ENCODE measurements at regions not wholly inside any gene's neighbourhood (a gene's known extent, or its start where the extent isn't known, plus 50 kb on each side); places are given as distances from the start of the nearest gene placed in this dataset.

DNA sequence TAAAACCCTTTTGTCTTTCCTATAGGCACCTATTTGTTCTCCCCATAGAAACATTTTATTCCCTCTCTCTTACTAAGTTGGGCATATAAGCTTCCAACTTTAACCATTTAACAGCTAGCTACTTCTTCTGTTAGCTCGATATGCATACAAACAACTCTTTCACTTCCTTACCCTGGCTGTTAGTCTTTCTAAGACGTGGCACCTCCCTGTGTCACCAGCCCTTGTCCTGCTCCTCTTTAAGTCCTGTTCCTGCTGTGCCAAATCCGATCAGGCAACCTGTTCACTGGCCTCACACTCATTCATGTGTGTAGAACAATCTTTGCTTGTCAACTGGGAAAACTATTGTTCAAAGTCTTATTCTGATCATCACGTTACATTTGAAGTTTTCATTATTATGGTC lies 1376.1 kb upstream of the TENM4 start:
- no peak for DNase-seq

DNA sequence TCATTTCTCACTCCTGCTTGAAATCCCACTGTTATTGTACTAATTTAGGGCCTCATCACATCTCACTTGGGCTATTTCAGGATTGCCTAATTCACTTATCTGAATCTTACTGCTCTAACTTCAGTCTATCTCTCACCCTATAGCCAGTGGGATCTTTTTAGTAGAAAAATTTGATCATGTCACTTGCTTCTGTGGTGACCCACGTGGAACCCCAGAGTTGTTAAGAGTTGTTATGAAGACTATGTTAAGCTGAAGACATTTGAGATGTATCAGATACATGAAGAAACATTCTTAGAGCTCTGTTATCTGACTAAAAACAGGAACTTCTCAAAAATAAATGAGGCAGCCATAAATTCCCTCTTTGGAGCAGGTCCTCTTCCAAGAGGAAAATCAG lies 1375.6 kb upstream of the TENM4 start:
- no peak for DNase-seq

DNA sequence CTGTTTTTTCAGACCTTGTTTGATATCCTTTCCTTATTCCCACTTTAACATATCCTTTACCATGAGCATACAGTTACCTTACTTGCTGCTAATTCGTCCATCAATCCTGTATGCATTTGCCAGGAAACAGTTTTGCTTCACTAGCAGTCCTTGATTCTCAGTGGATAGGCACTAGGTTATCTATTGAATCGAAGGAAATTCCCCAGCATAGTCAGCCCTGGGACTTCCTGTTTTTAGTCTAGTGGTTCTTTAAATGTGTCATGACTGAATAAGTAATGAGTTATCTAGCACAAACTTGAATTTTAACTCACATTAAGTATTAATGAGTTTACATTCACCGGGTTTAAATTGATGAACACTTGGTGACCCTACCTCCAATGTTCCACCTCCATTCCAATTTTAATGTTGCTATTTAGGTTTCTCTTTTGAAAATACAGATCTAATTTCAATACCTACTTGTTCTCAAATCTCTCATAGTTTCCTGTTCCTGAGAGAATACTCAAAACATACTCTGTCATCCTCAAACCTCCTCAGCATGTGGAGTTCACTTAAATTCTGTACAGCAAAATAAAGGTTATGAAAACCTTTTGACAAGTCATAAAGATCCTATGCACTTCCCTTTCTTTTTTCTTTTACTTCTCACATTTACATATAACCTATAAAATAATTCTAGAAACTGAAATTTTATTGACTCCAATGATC lies 1375.1 kb upstream of the TENM4 start:
- no peak for DNase-seq

DNA sequence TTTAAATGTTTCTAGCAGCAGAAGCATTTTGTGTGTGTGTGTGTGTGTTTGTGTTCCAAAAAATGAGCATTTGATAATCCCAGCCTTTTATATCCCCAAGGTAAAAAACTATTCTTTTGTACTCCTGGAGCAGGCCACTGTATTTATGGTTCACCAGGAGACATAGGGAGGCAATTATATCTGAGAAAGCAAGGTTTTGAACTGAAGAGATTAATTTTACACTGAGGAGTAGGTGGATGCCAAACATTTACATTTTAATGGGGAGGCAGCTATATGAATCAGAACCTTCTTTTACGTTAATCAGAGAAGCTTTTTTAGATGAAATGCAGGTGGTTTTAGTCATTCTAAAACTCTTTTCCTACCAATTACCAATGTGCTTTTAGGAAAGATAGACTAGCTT lies 1374.0 kb upstream of the TENM4 start:
- no peak for DNase-seq

DNA sequence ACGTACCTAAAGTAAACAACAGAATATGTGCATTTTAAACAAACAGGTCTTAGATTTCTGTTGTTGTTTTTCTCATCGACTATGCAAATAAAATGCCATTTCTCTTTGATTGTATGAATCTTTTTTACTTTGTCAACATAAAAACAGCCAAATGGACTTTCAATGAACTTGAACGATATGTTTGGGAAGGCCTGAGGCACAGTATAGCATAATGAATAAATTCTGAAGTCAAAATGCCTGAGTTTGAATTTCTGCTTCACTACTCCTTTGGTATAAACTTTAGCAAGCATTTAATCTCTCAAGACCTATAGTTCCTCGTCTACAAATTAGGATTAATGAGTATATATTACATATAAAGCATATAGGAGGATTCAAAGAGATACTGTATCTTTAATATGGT lies 1369.9 kb upstream of the TENM4 start:
- DNase-seq: no peak

DNA sequence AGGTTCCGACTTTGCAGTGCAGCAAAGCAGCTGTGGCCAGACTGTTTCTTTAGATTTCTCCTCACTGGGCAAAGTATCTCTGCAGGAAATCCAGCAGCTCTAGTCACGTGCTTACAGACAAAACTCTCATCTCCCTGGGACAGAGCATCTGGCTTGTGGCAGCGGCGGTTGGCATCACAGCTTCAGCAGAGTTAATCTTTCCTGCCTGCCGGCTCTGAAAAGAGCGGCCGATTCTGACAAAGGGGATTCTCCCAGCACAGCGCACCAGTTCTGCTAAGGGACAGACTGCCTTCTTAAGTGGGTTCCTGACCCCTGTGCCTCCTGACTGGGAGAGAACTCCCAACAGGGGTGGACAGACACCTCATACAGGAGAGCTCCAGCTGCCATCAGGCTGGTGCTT lies 1357.3 kb upstream of the TENM4 start:
- no peak for DNase-seq

DNA sequence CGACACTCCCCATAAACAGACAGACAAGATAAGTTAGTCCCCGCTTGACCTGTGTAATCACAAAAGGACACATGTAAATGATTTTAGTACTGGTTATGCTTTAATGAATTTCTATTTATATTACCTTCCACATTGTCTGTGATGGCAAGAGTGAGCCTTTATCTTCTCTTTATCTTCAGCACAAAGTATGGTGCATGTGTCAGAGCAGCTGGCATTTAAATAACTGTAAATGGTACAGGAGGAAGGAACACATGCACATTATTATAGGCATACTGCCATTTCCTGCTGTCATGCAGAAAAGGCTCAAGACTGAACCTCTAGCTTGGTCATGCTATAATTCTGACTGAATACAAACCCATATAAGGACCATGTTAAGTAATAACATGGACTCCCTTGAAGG lies 1342.7 kb upstream of the TENM4 start:
- no peak for DNase-seq

DNA sequence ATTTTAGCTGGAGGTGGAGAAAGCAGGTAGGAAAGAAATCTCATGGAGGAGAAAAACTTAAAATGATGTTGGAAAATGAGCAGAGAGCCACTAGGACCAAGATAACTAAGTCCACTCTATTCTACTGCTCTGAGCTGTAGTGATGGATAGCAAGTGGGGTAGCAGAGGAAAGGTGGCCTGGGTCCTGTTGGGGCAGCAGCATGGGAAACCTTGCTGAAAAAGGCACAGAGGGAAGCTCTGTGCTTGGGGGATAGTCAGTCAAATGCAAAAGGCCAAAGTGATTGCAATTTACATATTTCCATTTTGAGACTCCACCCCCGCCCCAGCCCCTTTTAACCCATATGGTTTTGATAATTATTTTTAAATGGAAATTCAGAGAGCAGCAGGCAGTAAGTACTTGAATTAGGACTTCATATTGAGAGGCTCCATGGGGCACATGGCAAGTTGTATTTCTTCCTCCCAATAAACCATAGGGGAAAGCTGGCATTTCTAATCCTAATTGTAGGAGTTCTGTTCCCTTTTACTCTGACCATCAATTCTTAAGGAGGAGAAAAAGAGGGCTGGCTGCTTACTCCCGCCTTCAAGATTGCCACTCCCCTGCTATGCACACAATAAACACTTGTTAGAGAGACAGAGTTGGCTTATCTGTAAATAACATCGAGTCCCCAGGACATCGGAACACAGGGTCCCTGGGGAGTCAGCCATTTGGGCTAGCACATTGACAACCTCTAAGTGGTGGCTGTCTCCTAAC lies 1341.5 kb upstream of the TENM4 start:
- DNase-seq: no peak

GRCh38 chr11:80779905-80780605 lies 1339.2 kb upstream of the TENM4 start:
- no peak for DNase-seq

DNA sequence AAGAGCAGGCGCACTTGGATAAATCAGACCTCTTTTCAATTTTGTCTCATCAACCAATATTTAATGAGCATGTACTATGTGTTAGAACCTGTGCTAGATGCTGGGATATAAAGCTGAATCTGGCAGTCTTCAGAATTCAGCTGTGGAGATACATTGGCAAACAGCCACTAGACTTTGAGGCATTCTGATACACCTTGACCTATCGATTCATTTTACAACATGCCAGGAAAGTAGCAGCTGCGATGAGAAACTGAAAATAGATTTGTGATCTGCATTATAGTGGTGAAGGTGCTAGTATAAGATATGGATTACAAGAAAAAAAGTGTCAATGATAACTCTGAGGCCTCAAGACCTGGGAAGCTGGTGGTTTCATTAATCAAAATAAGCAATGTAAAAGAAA lies 1338.1 kb upstream of the TENM4 start:
- DNase-seq: no peak

- DNase-seq: no peak
Measured at GRCh38 chr11:80778432-80778831, 1337.6 kb upstream of the TENM4 start.

DNA sequence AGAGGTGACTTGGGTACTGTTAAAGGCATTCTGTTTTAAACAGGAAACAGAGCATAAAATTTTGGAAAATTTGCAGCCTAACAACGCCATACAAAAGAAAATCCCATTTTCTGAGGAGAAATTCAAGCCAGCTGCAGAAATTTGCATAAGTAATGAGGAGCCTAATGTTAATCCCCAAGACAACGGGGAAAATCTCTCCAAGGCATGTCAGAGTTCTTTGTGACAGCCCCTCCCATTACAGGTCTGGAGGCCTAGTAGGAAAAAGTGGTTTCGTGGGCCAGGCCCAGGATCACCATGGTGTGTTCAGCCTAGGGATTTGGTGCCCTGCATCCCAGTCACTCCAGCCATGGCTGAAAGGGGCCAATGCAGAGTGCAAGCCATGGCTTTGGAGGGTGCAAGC lies 1333.1 kb upstream of the TENM4 start:
- no peak for DNase-seq

GRCh38 chr11:80771017-80771416 lies 1330.2 kb upstream of the TENM4 start:
- DNase-seq: no peak

DNA sequence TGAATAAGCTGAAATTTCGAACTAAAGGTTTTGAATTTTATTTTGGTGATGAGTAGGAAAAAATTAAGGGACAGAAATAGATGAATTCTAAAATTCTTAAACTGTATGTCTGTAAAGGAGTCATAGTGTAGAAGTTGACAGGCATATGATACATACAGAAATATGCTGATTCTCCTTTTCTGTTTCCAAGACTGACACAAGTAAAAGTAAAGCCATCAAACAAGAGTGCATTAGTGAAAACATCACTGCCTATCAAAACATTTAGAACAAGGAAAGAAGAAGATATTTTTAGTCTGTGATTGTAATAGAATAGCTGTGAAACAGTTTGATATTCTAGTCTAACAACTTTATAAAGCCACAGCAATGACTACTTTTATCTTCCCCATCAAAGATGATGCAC lies 1318.0 kb upstream of the TENM4 start:
- no peak for DNase-seq

- no peak for DNase-seq
Measured at GRCh38 chr11:80748207-80748925, 1307.5 kb upstream of the TENM4 start.

GRCh38 chr11:80746300-80746699 lies 1305.5 kb upstream of the TENM4 start:
- no peak for DNase-seq

GRCh38 chr11:80745416-80745815 lies 1304.6 kb upstream of the TENM4 start:
- no peak for DNase-seq

DNA sequence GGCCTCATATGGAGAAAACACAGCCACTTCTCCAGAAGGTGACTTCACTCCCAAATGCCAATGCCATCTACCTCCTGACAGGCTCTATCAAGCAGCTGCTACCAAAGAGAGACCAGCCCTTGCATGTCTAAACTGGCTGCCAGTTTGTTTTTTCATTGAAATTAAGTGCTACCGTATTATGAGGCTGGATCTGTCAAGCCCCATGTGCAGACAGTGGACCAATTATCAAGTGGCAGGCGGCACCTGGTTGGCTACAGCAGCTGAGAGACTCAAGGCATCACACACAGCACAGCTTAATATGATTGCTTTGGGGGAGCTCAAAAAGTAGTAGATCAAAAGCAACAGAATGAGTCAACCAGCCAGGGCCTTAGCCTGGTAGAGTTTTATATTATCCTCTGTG lies 1293.0 kb upstream of the TENM4 start:
- no peak for DNase-seq

GRCh38 chr11:80733361-80733760 lies 1292.5 kb upstream of the TENM4 start:
- no peak for DNase-seq

DNA sequence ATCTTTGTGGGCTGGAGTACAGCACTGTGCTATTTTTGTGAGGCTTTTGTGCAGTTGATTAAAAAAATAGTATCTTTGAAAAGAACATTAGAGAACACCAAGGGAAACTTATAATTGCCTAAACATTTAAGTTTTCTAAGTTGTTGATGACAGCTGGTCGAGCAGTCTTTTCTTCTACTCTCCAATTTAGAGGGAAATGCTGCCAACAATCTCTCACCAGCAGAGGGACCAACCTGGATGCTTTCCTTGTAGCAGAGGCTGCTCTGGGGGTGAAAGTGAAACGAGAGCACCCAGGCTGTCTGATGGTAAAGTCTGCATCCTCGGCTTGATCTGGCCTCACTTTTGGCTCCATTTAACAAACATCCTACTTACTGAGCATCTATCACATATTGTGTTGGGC lies 1286.5 kb upstream of the TENM4 start:
- DNase-seq: no peak

GRCh38 chr11:80726236-80726635 lies 1285.4 kb upstream of the TENM4 start:
- DNase-seq: no peak

DNA sequence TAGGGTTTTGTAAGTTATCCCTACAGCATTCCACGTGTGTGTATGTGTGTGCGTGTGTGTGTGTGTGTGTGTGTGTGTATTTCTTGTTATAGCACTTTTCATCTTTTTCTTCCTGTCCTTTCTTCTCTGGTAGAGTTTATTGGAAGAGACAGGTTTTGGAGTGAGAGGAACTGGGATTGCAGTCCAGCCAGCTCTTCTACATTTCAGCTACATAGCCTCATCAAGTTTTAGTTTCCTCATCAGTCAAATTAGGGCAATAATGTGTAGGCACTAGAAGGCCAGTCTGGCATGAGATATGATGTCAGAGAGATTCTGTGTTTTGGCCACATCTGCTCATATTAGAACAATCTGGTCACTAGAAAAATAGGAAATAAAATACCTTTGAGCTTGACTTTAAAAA lies 1283.5 kb upstream of the TENM4 start:
- no peak for DNase-seq

DNA sequence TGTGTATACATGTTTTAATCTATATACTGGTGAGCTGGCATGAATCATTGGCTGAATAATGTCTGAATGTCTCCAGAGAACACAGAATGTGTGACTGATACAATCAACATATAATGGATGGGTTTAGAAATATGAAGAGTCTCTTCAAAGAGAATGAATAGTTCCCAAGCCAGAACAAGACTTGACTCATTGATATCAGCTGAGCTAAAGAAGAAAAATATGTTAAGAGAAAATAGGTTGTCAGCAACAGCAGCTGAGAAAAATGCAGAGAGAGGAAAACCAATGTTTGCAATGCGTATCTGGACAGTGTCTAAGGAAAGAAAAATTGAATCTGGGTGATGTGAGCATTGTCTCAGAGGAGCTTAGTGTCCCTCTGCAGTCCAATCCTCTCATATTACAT lies 1281.8 kb upstream of the TENM4 start:
- DNase-seq: no peak

GRCh38 chr11:80720295-80720694 lies 1279.5 kb upstream of the TENM4 start:
- no peak for DNase-seq

All from CD4-positive, alpha-beta T cell treated with Interleukin-4 for 1 hour (primary cell).